Uterus (tissue), 2 donors: ENCODE measurements at regions not wholly inside any gene's neighbourhood (a gene's known extent, or its start where the extent isn't known, plus 50 kb on each side); places are given as distances from the start of the nearest gene placed in this dataset.
"Not testable (repeated sequence)": the region's sequence is repeated elsewhere in the genome, so short reads cannot be mapped to it uniquely, and the experiment has no call there.

Experiments
- CTCF ChIP-seq, 4 experiments: fragments of 200-600 bp in 2 of 4; fragments of 450-650 bp in 2 of 4; sonication (generic) in 2 of 4; IDR thresholded peaks; one replicate each; pipeline ENCODE4 v1.5.1; 2016 to 2019; ENCODE audit warnings: antibody characterized with exemption in 4 of 4, mild to moderate bottlenecking in 2 of 4, moderate library complexity in 1 of 4
- POLR2A ChIP-seq, 2 donors: fragments of 450-650 bp; IDR thresholded peaks; one replicate each; pipeline ENCODE4 v1.6.1; 2016; ENCODE audit warnings: antibody characterized with exemption in 2 of 2, mild to moderate bottlenecking in 1 of 2, moderate library complexity in 1 of 2

DNA sequence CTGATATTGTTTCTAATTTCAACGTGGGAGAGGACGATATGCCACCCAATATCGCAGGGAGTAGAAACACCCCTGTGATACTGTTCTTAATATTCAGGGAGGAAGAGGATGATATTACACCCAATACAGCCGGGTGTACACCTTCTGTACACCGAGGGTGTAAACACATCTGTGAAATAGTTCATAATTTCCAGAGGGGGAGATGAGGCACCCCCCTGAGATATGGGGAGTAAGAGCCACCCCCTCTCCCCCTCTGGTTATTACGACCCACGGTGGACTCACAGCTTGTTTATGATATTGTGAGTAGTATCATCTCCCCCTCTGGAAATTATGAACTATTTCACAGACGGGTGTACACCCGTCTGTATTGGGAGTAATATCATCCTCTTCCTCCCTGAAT is 403.9 kb upstream of the TMEFF2 start:
- TF ChIP-seq CTCF, POLR2A (IDR thresholded peaks at IDR 0.05): not testable (repeated sequence)
